GM12865 (cell line): ENCODE measurements at regions not wholly inside any gene's neighbourhood (a gene's known extent, or its start where the extent isn't known, plus 50 kb on each side); places are given as distances from the start of the nearest gene placed in this dataset.

Experiments
- DNase-seq: peaks from one replicate; pipeline ENCODE4 v3.0.0; 2010; ENCODE audit warnings: low read depth
- H3K4me3 ChIP-seq: 2 replicates; pipeline ENCODE4 v1.5.1; 2011; ENCODE audit warnings: mild to moderate bottlenecking, low read depth, low read length, control low read depth
- TF ChIP-seq, protein P1 (sequence below): IDR thresholded peaks from 2 replicates; pipeline ENCODE4 v1.5.1; 2011; ENCODE audit warnings: low read length, control low read depth, low read depth, inconsistent platforms; ENCODE audit not compliant: insufficient read depth; ENCODE audit errors: missing control alignments

DNA sequence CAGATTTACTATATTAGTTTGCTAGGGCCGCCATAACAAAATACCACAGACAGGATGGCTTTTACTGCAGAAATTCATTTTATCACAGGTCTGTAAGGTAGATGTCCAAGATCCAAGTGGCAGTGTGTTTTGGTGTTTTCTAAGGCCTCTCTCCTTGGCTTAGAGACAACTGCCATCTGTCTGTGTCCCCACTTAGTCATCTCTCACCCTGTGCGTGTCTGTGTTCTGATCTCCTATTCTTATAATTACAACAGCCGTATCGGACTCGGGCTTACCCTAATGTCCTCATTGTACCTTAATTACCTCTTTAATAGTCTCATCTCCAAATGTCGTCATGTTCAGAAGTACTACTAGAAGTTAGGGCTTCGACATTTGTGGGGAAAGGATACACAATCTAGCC, 362.3 kb upstream of the CDH19 start:
- TF ChIP-seq, protein P1, sequence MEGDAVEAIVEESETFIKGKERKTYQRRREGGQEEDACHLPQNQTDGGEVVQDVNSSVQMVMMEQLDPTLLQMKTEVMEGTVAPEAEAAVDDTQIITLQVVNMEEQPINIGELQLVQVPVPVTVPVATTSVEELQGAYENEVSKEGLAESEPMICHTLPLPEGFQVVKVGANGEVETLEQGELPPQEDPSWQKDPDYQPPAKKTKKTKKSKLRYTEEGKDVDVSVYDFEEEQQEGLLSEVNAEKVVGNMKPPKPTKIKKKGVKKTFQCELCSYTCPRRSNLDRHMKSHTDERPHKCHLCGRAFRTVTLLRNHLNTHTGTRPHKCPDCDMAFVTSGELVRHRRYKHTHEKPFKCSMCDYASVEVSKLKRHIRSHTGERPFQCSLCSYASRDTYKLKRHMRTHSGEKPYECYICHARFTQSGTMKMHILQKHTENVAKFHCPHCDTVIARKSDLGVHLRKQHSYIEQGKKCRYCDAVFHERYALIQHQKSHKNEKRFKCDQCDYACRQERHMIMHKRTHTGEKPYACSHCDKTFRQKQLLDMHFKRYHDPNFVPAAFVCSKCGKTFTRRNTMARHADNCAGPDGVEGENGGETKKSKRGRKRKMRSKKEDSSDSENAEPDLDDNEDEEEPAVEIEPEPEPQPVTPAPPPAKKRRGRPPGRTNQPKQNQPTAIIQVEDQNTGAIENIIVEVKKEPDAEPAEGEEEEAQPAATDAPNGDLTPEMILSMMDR, result no peak
- H3K4me3 ChIP-seq, result no peak overlapping the region
- DNase-seq, result no peak

DNA sequence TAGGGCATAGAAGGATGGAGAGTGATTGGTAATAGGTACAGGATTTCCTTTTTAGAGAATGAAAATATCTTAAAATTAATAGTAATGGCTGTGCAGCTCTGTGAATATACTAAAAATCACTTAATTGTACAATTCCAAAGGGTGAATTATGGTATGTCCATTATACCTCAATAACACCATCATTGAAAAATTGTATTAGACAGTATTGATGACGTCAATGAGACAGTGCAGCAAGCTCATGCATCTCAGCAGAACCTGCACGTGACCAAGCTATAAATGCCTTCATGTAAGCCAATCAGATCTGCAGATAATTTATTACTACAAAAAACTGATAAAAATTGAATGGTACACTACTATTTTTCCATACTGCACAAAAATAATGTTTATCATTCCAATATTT, 354.4 kb upstream of the CDH19 start:
- no peak for DNase-seq
- TF ChIP-seq, protein P1, result no peak
- H3K4me3 ChIP-seq, result no peak overlapping the region

DNA sequence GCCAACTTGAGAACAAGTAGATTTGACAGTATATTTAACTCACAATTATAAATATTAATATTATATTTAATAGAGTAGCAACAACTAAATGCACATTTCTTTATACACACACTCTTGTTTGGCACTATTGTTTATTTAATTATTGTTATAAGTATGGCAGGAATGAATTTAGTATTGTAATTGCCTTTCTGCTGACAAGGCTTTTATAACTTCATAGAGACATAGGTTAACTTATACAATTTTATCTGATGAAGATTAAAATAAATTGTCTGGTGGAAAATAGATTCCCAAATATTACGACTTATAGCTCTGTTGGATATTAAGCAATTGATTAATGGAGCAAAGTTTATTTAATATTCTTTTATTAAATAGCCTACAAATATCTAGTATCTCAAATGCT, 347.9 kb upstream of the CDH19 start:
- no peak for DNase-seq

DNA sequence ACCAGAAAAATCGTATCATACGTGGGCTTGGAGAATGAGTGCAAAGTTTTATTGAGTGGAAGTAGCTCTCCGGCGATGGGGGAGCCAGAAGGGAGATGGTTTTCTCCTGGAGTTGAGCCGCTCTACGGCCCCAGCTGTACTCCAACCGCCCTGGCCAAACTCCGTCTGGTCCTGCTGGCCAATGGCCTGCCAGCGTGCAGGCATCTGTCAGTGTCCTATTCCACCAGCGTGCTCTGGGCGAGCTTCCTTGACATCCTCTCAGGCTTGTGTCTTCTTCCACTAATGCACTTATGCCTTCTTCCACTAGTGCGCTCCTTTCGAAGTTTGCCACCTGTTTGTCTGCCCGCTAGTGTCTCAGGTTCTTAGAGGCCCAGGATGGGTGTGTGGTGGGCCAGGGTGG, 345.5 kb upstream of the CDH19 start:
- H3K4me3 ChIP-seq, result no peak overlapping the region
- no peak for DNase-seq
- TF ChIP-seq, protein P1, result no peak

More for the DNA sequence above, 347.9 kb upstream of the CDH19 start:
- TF ChIP-seq, protein P1, result no peak
- H3K4me3 ChIP-seq, result no peak overlapping the region

DNA sequence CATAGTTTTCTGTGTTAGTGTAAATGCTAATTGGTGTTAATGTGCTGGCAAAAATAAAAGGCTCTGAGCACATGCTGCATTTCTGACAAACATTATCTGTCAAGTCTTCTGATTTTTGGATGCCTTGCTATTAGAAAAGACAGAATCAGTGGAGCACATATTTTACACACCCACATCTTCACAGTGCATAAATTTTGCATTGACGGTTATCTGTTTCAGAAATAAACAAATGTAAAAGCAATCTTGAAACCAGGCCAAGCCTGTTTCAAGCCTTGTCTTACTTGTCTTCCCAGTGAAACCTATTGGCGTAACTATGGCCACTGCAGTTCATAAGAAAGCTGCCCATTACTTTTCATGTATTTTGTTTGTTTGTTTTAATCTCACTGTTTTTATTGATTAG, 333.7 kb upstream of the CDH19 start:
- DNase-seq, result no peak

DNA sequence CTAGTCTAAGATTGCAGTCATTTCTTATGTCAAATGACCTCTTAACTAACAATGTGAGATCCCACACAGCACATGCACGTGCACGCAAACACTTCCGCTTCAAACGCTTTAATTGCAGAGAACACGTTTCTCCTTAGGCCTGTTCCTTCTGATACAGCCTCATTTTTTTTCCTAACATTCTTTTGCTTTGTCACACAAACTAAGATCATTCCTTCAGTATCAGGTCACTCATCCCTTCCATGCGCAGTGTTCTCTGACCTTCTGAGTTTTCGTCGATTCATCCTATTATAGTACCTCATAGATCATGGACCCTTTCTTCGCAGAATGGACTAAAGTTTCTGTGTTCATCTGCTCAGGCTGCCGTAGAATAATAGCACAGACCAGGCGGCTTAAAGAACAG, 327.1 kb upstream of the CDH19 start:
- TF ChIP-seq, protein P1, result no peak
- DNase-seq, result no peak
- H3K4me3 ChIP-seq, result no peak overlapping the region

More for the DNA sequence above, 333.7 kb upstream of the CDH19 start:
- TF ChIP-seq, protein P1, result no peak
- no peak overlapping the region for H3K4me3 ChIP-seq

DNA sequence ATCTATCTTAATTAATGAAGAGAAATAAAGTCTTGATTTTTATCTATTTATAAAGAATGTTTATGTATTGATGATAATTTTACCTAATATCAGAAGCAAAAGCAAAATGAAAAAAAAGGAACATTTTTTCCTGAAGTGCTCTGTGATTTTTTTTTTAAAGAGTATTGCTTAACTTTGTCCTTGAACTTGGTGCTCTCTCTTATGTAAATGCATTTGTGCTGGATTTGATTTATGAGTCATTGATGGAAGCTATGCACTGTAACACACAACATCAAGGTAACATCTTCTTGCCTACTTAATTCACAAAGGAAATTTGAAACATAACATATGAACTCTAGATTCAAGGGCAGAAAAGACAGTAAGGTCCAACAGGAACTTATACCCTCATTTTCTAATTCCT, 312.9 kb upstream of the CDH19 start:
- no peak overlapping the region for H3K4me3 ChIP-seq
- DNase-seq, result no peak
- TF ChIP-seq, protein P1, result no peak
